B cell (primary cell): ENCODE measurements at regions not wholly inside any gene's neighbourhood (a gene's known extent, or its start where the extent isn't known, plus 50 kb on each side); places are given as distances from the start of the nearest gene placed in this dataset.

Source experiments
- ATAC-seq: fragments of 200-7000 bp; cut with Tn5 transposase; one replicate; pipeline ENCODE4 v1.10.0; 2021; ENCODE audit warnings: low read depth, mild to moderate bottlenecking, moderate number of reproducible peaks, moderate library complexity
- CTCF ChIA-PET: fragments of 350-600 bp; sonication (Branson Sonifier 250); formaldehyde crosslinking; loops from one replicate; lab custom pipeline; 2021; ENCODE audit warnings: antibody characterized with exemption, inconsistent platforms; lab: Charles Lee
- POLR2A ChIA-PET: fragments of 350-600 bp; sonication (Branson Sonifier 250); formaldehyde crosslinking; loops from one replicate; lab custom pipeline; 2021; ENCODE audit warnings: antibody characterized with exemption; lab: Charles Lee
- DNase-seq: peaks from one replicate; pipeline ENCODE4 v3.0.0; 2013
- H2AFZ ChIP-seq: 2 replicates; pipeline ENCODE4 v1.6.1; 2012; ENCODE audit warnings: mild to moderate bottlenecking, low read depth, low read length; ENCODE audit not compliant: insufficient read depth, poor library complexity, severe bottlenecking
- H3K27ac ChIP-seq, 2 donors: 1 replicate in 1 of 2; 2 replicates in 1 of 2; pipeline ENCODE4 v1.5.1; 2012 to 2013; ENCODE audit warnings: low read length in 2 of 2, mild to moderate bottlenecking in 2 of 2, moderate library complexity in 1 of 2
- H3K27me3 ChIP-seq, 4 experiments: fragments of 200-600 bp in 1 of 4; sonication (generic) in 1 of 4; replicated peaks in 1 of 4; 1 replicate in 2 of 4; 2 replicates in 2 of 4; pipeline versions ENCODE4 v1.6.1 to v1.7.0; 2013 to 2016; ENCODE audit warnings: low read length in 3 of 4, mild to moderate bottlenecking in 2 of 4, mixed read lengths in 1 of 4, moderate library complexity in 1 of 4; ENCODE audit not compliant: insufficient read depth in 4 of 4, control insufficient read depth in 3 of 4; ENCODE audit errors: control extremely low read depth in 1 of 4
- H3K36me3 ChIP-seq, 2 experiments: replicated peaks in 1 of 2; 1 replicate in 1 of 2; 2 replicates in 1 of 2; pipeline versions ENCODE4 v1.6.1 to v1.7.1; 2013; ENCODE audit warnings: low read length in 1 of 2; ENCODE audit not compliant: insufficient read depth in 2 of 2, control insufficient read depth in 1 of 2; ENCODE audit errors: control extremely low read depth in 1 of 2, extremely low read depth in 1 of 2
- H3K4me1 ChIP-seq, 2 donors: fragments of 200-600 bp in 1 of 2; sonication (generic) in 1 of 2; 1 replicate in 1 of 2; 2 replicates in 1 of 2; pipeline versions ENCODE4 v1.5.1 to v1.6.1; 2013 to 2017; ENCODE audit warnings: low read length in 2 of 2; ENCODE audit not compliant: control insufficient read depth in 2 of 2, insufficient read depth in 2 of 2
- H3K4me2 ChIP-seq: replicated peaks from 2 replicates; pipeline ENCODE3; 2012; ENCODE audit warnings: mild to moderate bottlenecking, low read depth, low read length; ENCODE audit not compliant: poor library complexity, severe bottlenecking
- H3K4me3 ChIP-seq, 5 experiments: fragments of 200-600 bp in 1 of 5; sonication (generic) in 1 of 5; 1 replicate in 3 of 5; 2 replicates in 2 of 5; pipeline versions ENCODE4 v1.5.1 to v1.7.0; 2011 to 2016; ENCODE audit warnings: low read length in 4 of 5, mild to moderate bottlenecking in 4 of 5, low read depth in 2 of 5, control low read depth in 1 of 5, moderate library complexity in 1 of 5; ENCODE audit not compliant: insufficient read depth in 1 of 5; ENCODE audit errors: control extremely low read depth in 1 of 5, extremely low read depth in 1 of 5
- H3K79me2 ChIP-seq: fragments of 200-600 bp; sonication (generic); one replicate; pipeline ENCODE4 v1.6.0; 2016; ENCODE audit warnings: low read length; ENCODE audit not compliant: control insufficient read depth, insufficient read depth
- H3K9ac ChIP-seq: fragments of 200-600 bp; sonication (generic); 2 replicates; pipeline ENCODE4 v1.6.1; 2017; ENCODE audit warnings: mild to moderate bottlenecking, low read length, moderate library complexity
- H3K9me3 ChIP-seq, 3 donors: one replicate each; pipeline versions ENCODE4 v1.6.1 to v1.7.1; 2013; ENCODE audit warnings: low read length in 2 of 3; ENCODE audit not compliant: control insufficient read depth in 2 of 3, insufficient read depth in 1 of 3; ENCODE audit errors: control extremely low read depth in 1 of 3
- H4K20me1 ChIP-seq: 2 replicates; pipeline ENCODE4 v1.6.0; 2012; ENCODE audit warnings: mild to moderate bottlenecking, low read length; ENCODE audit not compliant: insufficient read depth, control insufficient read depth, poor library complexity, severe bottlenecking
- H3K27ac Mint-ChIP-seq: one replicate; pipeline ENCODE4 v1.8.0; 2021; ENCODE audit warnings: mixed read lengths
- H3K27me3 Mint-ChIP-seq: one replicate; pipeline ENCODE4 v1.8.0; 2021; ENCODE audit warnings: mixed read lengths
- H3K4me1 Mint-ChIP-seq: one replicate; pipeline ENCODE4 v1.8.0; 2021; ENCODE audit warnings: mixed read lengths
- H3K4me3 Mint-ChIP-seq: one replicate; pipeline ENCODE4 v1.8.0; 2021; ENCODE audit warnings: mixed read lengths
- H3K9me3 Mint-ChIP-seq: one replicate; pipeline ENCODE4 v1.8.0; 2022; ENCODE audit warnings: mixed read lengths; ENCODE audit not compliant: insufficient read depth
- CTCF ChIP-seq: fragments of 200-600 bp; IDR thresholded peaks from one replicate; pipeline ENCODE4 v1.8.0; 2022; ENCODE audit warnings: antibody characterized with exemption, mild to moderate bottlenecking
- EZH2 ChIP-seq: IDR thresholded peaks from 2 replicates; pipeline ENCODE4 v1.6.1; 2012; ENCODE audit warnings: borderline replicate concordance, low read depth, mild to moderate bottlenecking, moderate library complexity, low read length; ENCODE audit not compliant: insufficient read depth, poor library complexity, severe bottlenecking
- WGBS: methylation state at CpG from one replicate; pipeline ENCODE4 v1.1.5; 2013; ENCODE audit warnings: missing lambda C conversion rate; ENCODE audit not compliant: insufficient coverage; 5-methylcytosine and 5-hydroxymethylcytosine counted together
- intact Hi-C: fragments of 100-400 bp; cut with micrococcal nuclease; formaldehyde crosslinking; loops from one replicate; pipeline ENCODE4 v1.10.0; 2022

- Mint-ChIP-seq H3K4me1 (peaks cover 15% of the 10 kb centered on the region), H3K4me3 (no peak overlapping the region), H3K9me3 (no peaks in the 10 kb centered on the region), H3K27me3 (no peaks in the 10 kb centered on the region), H3K27ac (no peak overlapping the region)
- no peak overlapping the region for H2AFZ ChIP-seq
- H3K9ac ChIP-seq: no peak overlapping the region
- TF ChIP-seq EZH2 (no peak), CTCF (no peak)
- DNase-seq (no peak), ATAC-seq (no peak)
- no peak overlapping the region for H3K27ac ChIP-seq
- POLR2A ChIA-PET: no interaction called here
- H4K20me1 ChIP-seq: no peaks in the 10 kb centered on the region
- CTCF ChIA-PET: no interaction called here
- no peaks in the 10 kb centered on the region for H3K27me3 ChIP-seq
- intact Hi-C loops: loop anchor here (5.0 kb wide), 1 partner anchor 252 kb away; the partner anchor contains the start of gene FAM177B
- no peaks in the 10 kb centered on the region for H3K79me2 ChIP-seq
- no peak overlapping the region for H3K4me3 ChIP-seq
- peaks cover 0 to 19% of the 10 kb centered on the region in 2 experiments for H3K36me3 ChIP-seq
- H3K4me1 ChIP-seq: no peaks in the 10 kb centered on the region
- no peaks in the 10 kb centered on the region for H3K9me3 ChIP-seq
- 96% methylated on average over 2 of the region's 3 CpGs for WGBS
- no peak overlapping the region for H3K4me2 ChIP-seq
These were observed 153.6 kb downstream of the TLR5 start for GRCh38 chr1:222989443-222989842.

DNA sequence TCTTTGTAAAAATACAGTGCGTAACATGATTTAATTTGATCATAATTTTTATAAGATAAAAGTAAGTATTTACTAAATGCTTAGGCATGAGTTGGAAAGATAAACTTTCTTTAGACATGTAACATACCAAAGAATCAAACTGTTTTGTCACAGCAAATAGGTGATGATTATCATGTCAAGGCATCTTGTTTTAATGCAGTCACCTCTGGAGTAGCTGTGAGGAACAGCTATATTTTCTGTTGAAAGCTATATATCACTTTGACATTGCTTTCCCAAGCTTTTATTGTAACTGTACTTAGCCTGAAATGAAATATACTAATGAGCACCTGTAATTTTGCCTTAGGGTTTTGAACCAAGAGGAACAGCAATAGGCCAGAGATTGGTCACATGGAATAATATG lies 151.9 kb downstream of the TLR5 start:
- Histone ChIP-seq H3K9me3 (no peaks in the 10 kb centered on the region), H3K36me3 (peaks cover 0 to 27% of the 10 kb centered on the region in 2 experiments), H3K4me2 (no peak overlapping the region), H4K20me1 (no peaks in the 10 kb centered on the region), H3K4me3 (no peak overlapping the region), H3K27me3 (no peaks in the 10 kb centered on the region), H2AFZ (no peak overlapping the region), H3K27ac (no peak overlapping the region), H3K79me2 (no peaks in the 10 kb centered on the region), H3K4me1 (no peaks in the 10 kb centered on the region), H3K9ac (no peak overlapping the region)
- TF ChIP-seq EZH2 (no peak), CTCF (no peak)
- intact Hi-C loops: no loop called here
- Mint-ChIP-seq H3K4me3 (no peak overlapping the region), H3K4me1 (peaks cover 13% of the 10 kb centered on the region), H3K27ac (no peak overlapping the region), H3K27me3 (no peaks in the 10 kb centered on the region), H3K9me3 (no peaks in the 10 kb centered on the region)
- WGBS: no CpG with 5 or more reads among the region's 1 CpG
- ATAC-seq: no peak
- DNase-seq: no peak
- POLR2A ChIA-PET: no interaction called here
- CTCF ChIA-PET: no interaction called here
